Caco-2 (cell line): ENCODE measurements at regions not wholly inside any gene's neighbourhood (a gene's known extent, or its start where the extent isn't known, plus 50 kb on each side); places are given as distances from the start of the nearest gene placed in this dataset.

Experiments used
- BruUV-seq: library from RNA; stranded (reverse); fragments of 400-500 nt; replicated peaks from 2 replicates; lab custom pipeline; 2021; lab: Mats Ljungman, UMichigan
- CTCF ChIA-PET: fragments of 300-600 bp; sonication (Branson Sonifier 250); formaldehyde crosslinking; loops from one replicate; lab custom pipeline; 2022; ENCODE audit warnings: antibody characterized with exemption; lab: Charles Lee
- POLR2A ChIA-PET: fragments of 300-600 bp; sonication (Branson Sonifier 250); formaldehyde crosslinking; loops from one replicate; lab custom pipeline; 2022; ENCODE audit warnings: antibody characterized with exemption; lab: Charles Lee
- DNase-seq, 2 experiments: peaks; one replicate each; pipeline versions ENCODE4 v3.0.0 to v3.0.0-alpha.2; 2020 to 2022
- H3K27me3 ChIP-seq: replicated peaks from 2 replicates; pipeline ENCODE4 v1.6.0; 2011; ENCODE audit warnings: low read length; ENCODE audit not compliant: control insufficient read depth, insufficient read depth
- H3K36me3 ChIP-seq: 2 replicates; pipeline ENCODE4 v1.5.1; 2011; ENCODE audit warnings: low read length; ENCODE audit not compliant: control insufficient read depth, insufficient read depth
- H3K4me1 ChIP-seq: fragments of 250-450 bp; sonication (Bioruptor Pico); 2 replicates; pipeline ENCODE4 v1.5.1; 2020; ENCODE audit warnings: mild to moderate bottlenecking
- H3K4me3 ChIP-seq: 2 replicates; pipeline ENCODE4 v1.5.1; 2011; ENCODE audit warnings: low read depth, mild to moderate bottlenecking, control low read depth, low read length
- H3K9me3 ChIP-seq: fragments of 250-450 bp; sonication (Bioruptor Pico); 2 replicates; pipeline ENCODE4 v1.5.1; 2020; ENCODE audit warnings: mild to moderate bottlenecking, moderate library complexity
- H3K27ac Mint-ChIP-seq: one replicate; pipeline ENCODE4 v1.8.0; 2022; ENCODE audit warnings: mixed read lengths; ENCODE audit not compliant: unreplicated experiment
- H3K27me3 Mint-ChIP-seq: one replicate; pipeline ENCODE4 v1.8.0; 2022; ENCODE audit warnings: mixed read lengths; ENCODE audit not compliant: insufficient read depth, unreplicated experiment
- H3K36me3 Mint-ChIP-seq: one replicate; pipeline ENCODE4 v1.8.0; 2022; ENCODE audit warnings: mild to moderate bottlenecking, mixed read lengths; ENCODE audit not compliant: insufficient read depth, unreplicated experiment
- H3K4me1 Mint-ChIP-seq: one replicate; pipeline ENCODE4 v1.8.0; 2022; ENCODE audit warnings: low read depth, mixed read lengths; ENCODE audit not compliant: unreplicated experiment
- H3K4me3 Mint-ChIP-seq: one replicate; pipeline ENCODE4 v1.8.0; 2022; ENCODE audit warnings: mild to moderate bottlenecking, moderate library complexity, mixed read lengths; ENCODE audit not compliant: unreplicated experiment
- H3K9me3 Mint-ChIP-seq: one replicate; pipeline ENCODE4 v1.8.0; 2022; ENCODE audit warnings: mixed read lengths; ENCODE audit not compliant: unreplicated experiment
- CTCF ChIP-seq, 2 experiments: fragments of 200-600 bp in 1 of 2; IDR thresholded peaks; 1 replicate in 1 of 2; 2 replicates in 1 of 2; pipeline versions ENCODE4 v1.5.1 to v1.8.0; 2011 to 2022; ENCODE audit warnings: antibody characterized with exemption in 1 of 2, control low read depth in 1 of 2, inconsistent platforms in 1 of 2, low read depth in 1 of 2, low read length in 1 of 2, mild to moderate bottlenecking in 1 of 2, moderate library complexity in 1 of 2; ENCODE audit not compliant: insufficient read depth in 1 of 2, severe bottlenecking in 1 of 2, unreplicated experiment in 1 of 2
- intact Hi-C: fragments of 100-400 bp; cut with micrococcal nuclease; formaldehyde crosslinking; loops from one replicate; pipeline ENCODE4 v1.10.0; 2022; ENCODE audit not compliant: unreplicated experiment

GRCh38 chr2:83784315-83784714 is 674.8 kb downstream of the SUCLG1 start:
- Mint-ChIP-seq H3K4me1 (no peaks in the 10 kb centered on the region), H3K36me3 (no peaks in the 10 kb centered on the region), H3K4me3 (no peak overlapping the region), H3K27ac (no peak overlapping the region), H3K27me3 (peaks cover 5% of the 10 kb centered on the region), H3K9me3 (no peaks in the 10 kb centered on the region)
- no peaks in the 10 kb centered on the region for H3K9me3 ChIP-seq
- no TSS peak for BruUV-seq
- intact Hi-C loops = no loop called here
- DNase-seq = no peak
- H3K4me3 ChIP-seq = no peak overlapping the region
- ChIA-PET CTCF (no interaction called here), POLR2A (no interaction called here)
- H3K36me3 ChIP-seq = no peaks in the 10 kb centered on the region
- TF ChIP-seq CTCF (IDR thresholded peaks at IDR 0.05; ENCODE audit: insufficient read depth in 1 of 2, low read depth in 1 of 2, low read length in 1 of 2, severe bottlenecking in 1 of 2, unreplicated experiment in 1 of 2) = no peak
- H3K4me1 ChIP-seq = no peaks in the 10 kb centered on the region
- H3K27me3 ChIP-seq = no peaks in the 10 kb centered on the region

GRCh38 chr2:83782122-83782521 is 677.0 kb downstream of the SUCLG1 start:
- ChIA-PET POLR2A (no interaction called here), CTCF (interaction anchor here (0.9 kb wide), 1 partner anchor 533 kb away, joined by 4 read pairs; no protein-coding TSS in a partner anchor)
- no peaks in the 10 kb centered on the region for H3K4me1 ChIP-seq
- H3K9me3 Mint-ChIP-seq = no peaks in the 10 kb centered on the region
- BruUV-seq = no TSS peak
- H3K9me3 ChIP-seq = no peaks in the 10 kb centered on the region
- H3K27me3 Mint-ChIP-seq = peaks cover 3% of the 10 kb centered on the region
- no peak overlapping the region for H3K4me3 Mint-ChIP-seq
- no peak overlapping the region for H3K4me3 ChIP-seq
- H3K27me3 ChIP-seq = no peaks in the 10 kb centered on the region
- TF ChIP-seq CTCF (IDR thresholded peaks at IDR 0.05; ENCODE audit: insufficient read depth in 1 of 2, low read depth in 1 of 2, low read length in 1 of 2, severe bottlenecking in 1 of 2, unreplicated experiment in 1 of 2) = no peak
- intact Hi-C loops = loop anchor here (1.0 kb wide), 1 partner anchor 533 kb away; no protein-coding TSS in a partner anchor
- no peaks in the 10 kb centered on the region for H3K4me1 Mint-ChIP-seq
- H3K36me3 ChIP-seq = no peaks in the 10 kb centered on the region
- no peaks in the 10 kb centered on the region for H3K36me3 Mint-ChIP-seq
- no peak for DNase-seq
- H3K27ac Mint-ChIP-seq = no peak overlapping the region

GRCh38 chr2:83764447-83765005 is 694.6 kb downstream of the SUCLG1 start:
- Mint-ChIP-seq H3K36me3 (no peaks in the 10 kb centered on the region), H3K9me3 (peaks cover 12% of the 10 kb centered on the region), H3K4me3 (no peak overlapping the region), H3K27ac (no peak overlapping the region), H3K27me3 (no peaks in the 10 kb centered on the region), H3K4me1 (no peaks in the 10 kb centered on the region)
- ChIA-PET CTCF (no interaction called here), POLR2A (no interaction called here)
- Histone ChIP-seq H3K27me3 (no peaks in the 10 kb centered on the region), H3K4me1 (no peaks in the 10 kb centered on the region), H3K36me3 (no peaks in the 10 kb centered on the region), H3K9me3 (no peaks in the 10 kb centered on the region), H3K4me3 (no peak overlapping the region)
- no peak for TF ChIP-seq CTCF (IDR thresholded peaks at IDR 0.05; ENCODE audit: insufficient read depth in 1 of 2, low read depth in 1 of 2, low read length in 1 of 2, severe bottlenecking in 1 of 2, unreplicated experiment in 1 of 2)
- intact Hi-C loops = no loop called here
- no TSS peak for BruUV-seq
- DNase-seq = no peak
